ENCODE measurements at regions not wholly inside any gene's neighbourhood (a gene's known extent, or its start where the extent isn't known, plus 50 kb on each side); places are given as distances from the start of the nearest gene placed in this dataset.

DNA sequence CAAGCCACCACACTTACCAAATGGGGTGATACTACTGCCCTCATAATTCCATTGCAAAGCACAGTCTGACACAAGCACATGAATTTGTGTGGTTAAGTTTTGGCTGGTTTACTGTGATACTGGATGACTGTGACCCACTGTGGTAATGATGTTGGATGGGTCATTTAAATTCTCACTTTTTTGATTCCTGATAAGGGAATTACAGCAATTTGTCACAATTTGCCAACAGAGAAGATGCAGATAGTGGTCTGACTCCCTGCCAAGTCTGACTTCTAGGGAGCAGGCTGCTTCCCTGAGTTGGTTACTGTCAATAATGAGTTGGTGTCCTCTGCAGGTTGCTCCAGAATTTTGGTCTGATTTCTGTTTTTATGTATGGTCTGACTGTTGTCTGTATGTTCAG is 731.9 kb downstream of the MTRR start:
- H3K9ac ChIP-seq (ENCODE audit: insufficient read depth, low read depth, low read length) = no peak overlapping the region
- H3K27ac ChIP-seq (ENCODE audit: extremely low read length, insufficient read depth, low read length) = no peak overlapping the region
- ATAC-seq (no peak), DNase-seq (ENCODE audit: low spot score) (no peak), FAIRE-seq (no peak)
- H2AFZ ChIP-seq (ENCODE audit: low read length) = no peak overlapping the region
- no peak overlapping the region for H3K4me3 ChIP-seq (replicated peaks in 1 of 3; ENCODE audit: insufficient read depth in 1 of 3, low read depth in 2 of 3, low read length in 3 of 3)
- POLR2A ChIA-PET = no interaction called here
- no TSS peak for BruUV-seq (replicated peaks)
- H3K4me1 ChIP-seq (ENCODE audit: insufficient read depth, low read length) = no peaks in the 10 kb centered on the region
- in situ Hi-C loops (cut with HindIII; ENCODE audit: extremely low pct_ligation_motif_present, low pct_unique_long_range_greater_than_20kb) = no loop called here
- TF ChIP-seq ZNF230 (CRISPR knock-in tag; IDR thresholded peaks at IDR 0.05) (no peak), HDAC2 (CRISPR knock-in tag; IDR thresholded peaks at IDR 0.05) (no peak), SMYD3 (CRISPR knock-in tag; IDR thresholded peaks at IDR 0.05) (no peak), HOXA7 (CRISPR knock-in tag; IDR thresholded peaks at IDR 0.05) (no peak), ZKSCAN8 (CRISPR knock-in tag; IDR thresholded peaks at IDR 0.05; ENCODE audit: borderline replicate concordance) (no peak), PAF1 (CRISPR knock-in tag; IDR thresholded peaks at IDR 0.05) (no peak)
- TF ChIP-seq, protein P1, sequence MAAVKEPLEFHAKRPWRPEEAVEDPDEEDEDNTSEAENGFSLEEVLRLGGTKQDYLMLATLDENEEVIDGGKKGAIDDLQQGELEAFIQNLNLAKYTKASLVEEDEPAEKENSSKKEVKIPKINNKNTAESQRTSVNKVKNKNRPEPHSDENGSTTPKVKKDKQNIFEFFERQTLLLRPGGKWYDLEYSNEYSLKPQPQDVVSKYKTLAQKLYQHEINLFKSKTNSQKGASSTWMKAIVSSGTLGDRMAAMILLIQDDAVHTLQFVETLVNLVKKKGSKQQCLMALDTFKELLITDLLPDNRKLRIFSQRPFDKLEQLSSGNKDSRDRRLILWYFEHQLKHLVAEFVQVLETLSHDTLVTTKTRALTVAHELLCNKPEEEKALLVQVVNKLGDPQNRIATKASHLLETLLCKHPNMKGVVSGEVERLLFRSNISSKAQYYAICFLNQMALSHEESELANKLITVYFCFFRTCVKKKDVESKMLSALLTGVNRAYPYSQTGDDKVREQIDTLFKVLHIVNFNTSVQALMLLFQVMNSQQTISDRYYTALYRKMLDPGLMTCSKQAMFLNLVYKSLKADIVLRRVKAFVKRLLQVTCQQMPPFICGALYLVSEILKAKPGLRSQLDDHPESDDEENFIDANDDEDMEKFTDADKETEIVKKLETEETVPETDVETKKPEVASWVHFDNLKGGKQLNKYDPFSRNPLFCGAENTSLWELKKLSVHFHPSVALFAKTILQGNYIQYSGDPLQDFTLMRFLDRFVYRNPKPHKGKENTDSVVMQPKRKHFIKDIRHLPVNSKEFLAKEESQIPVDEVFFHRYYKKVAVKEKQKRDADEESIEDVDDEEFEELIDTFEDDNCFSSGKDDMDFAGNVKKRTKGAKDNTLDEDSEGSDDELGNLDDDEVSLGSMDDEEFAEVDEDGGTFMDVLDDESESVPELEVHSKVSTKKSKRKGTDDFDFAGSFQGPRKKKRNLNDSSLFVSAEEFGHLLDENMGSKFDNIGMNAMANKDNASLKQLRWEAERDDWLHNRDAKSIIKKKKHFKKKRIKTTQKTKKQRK (IDR thresholded peaks at IDR 0.05; ENCODE audit: low read length) = no peak
- TF ChIP-seq, protein P2, sequence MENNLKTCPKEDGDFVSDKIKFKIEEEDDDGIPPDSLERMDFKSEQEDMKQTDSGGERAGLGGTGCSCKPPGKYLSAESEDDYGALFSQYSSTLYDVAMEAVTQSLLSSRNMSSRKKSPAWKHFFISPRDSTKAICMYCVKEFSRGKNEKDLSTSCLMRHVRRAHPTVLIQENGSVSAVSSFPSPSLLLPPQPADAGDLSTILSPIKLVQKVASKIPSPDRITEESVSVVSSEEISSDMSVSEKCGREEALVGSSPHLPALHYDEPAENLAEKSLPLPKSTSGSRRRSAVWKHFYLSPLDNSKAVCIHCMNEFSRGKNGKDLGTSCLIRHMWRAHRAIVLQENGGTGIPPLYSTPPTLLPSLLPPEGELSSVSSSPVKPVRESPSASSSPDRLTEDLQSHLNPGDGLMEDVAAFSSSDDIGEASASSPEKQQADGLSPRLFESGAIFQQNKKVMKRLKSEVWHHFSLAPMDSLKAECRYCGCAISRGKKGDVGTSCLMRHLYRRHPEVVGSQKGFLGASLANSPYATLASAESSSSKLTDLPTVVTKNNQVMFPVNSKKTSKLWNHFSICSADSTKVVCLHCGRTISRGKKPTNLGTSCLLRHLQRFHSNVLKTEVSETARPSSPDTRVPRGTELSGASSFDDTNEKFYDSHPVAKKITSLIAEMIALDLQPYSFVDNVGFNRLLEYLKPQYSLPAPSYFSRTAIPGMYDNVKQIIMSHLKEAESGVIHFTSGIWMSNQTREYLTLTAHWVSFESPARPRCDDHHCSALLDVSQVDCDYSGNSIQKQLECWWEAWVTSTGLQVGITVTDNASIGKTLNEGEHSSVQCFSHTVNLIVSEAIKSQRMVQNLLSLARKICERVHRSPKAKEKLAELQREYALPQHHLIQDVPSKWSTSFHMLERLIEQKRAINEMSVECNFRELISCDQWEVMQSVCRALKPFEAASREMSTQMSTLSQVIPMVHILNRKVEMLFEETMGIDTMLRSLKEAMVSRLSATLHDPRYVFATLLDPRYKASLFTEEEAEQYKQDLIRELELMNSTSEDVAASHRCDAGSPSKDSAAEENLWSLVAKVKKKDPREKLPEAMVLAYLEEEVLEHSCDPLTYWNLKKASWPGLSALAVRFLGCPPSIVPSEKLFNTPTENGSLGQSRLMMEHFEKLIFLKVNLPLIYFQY (CRISPR knock-in tag; IDR thresholded peaks at IDR 0.05; ENCODE audit: borderline replicate concordance) = no peak
- intact Hi-C loops (cut with micrococcal nuclease; ENCODE audit: unreplicated experiment) = no loop called here
- H3K27me3 ChIP-seq (ENCODE audit: control insufficient read depth in 1 of 2, insufficient read depth in 2 of 2, low read length in 2 of 2) = no peaks in the 10 kb centered on the region
- H3K36me3 ChIP-seq (replicated peaks in 1 of 2; ENCODE audit: control insufficient read depth in 1 of 2, insufficient read depth in 2 of 2, low read length in 2 of 2) = no peaks in the 10 kb centered on the region
- H4K20me1 ChIP-seq (ENCODE audit: insufficient read depth, low read length) = no peaks in the 10 kb centered on the region
- no peak overlapping the region for H3K4me2 ChIP-seq (ENCODE audit: low read depth, low read length)
- H3K79me2 ChIP-seq (ENCODE audit: insufficient read depth, low read length) = no peaks in the 10 kb centered on the region
- H3K9me3 ChIP-seq (ENCODE audit: low read length) = peaks cover 13% of the 10 kb centered on the region
- CTCF ChIA-PET (ENCODE audit: low intra/inter-chr PET ratio, low total read pairs) = no interaction called here
